ENCODE measurements at regions not wholly inside any gene's neighbourhood (a gene's known extent, or its start where the extent isn't known, plus 50 kb on each side); places are given as distances from the start of the nearest gene placed in this dataset.

DNA sequence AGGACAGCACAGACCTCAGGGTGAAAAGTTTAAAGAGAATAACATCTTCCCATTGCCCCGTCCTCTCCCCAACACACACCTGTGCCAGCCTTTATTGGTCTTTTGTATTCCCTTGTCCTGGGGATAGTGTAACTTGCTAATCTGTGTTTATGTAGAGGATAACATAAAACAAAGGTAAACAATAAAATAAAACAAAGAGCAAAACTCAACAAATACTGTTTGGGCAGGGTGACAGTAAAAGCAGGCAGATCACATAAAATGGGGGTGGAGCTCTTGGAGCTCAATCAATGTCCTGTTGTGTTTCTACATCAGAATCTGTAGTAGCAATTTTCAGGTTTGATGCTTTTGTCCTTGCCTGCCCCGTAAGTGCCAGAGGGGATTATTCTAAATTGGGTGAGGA, 1939.7 kb downstream of the TP53TG3F start:
- ATAC-seq, result no peak

- ATAC-seq, result no peak
Measured at GRCh38 chr16:35404273-35404672, 1944.9 kb downstream of the TP53TG3F start.

DNA sequence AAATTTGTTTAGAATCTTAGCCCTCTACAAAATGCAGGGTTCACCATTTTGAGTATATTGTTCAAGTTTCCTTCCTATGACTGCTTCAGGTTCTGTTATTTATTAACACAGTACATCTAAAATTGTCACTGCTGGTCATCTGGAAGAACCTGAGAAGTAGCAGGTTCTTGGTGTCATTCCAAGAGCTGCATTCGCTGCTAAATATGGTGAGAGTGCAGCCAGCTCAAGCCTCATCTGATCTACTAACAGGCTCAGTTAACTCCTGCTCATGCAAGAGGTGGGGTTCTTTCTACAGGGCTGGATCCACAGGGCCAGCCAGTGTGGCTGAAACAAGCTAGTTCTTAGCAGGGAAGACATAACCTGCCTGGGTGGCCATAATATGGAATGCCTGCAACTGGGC, 1946.1 kb downstream of the TP53TG3F start:
- ATAC-seq, result no peak

DNA sequence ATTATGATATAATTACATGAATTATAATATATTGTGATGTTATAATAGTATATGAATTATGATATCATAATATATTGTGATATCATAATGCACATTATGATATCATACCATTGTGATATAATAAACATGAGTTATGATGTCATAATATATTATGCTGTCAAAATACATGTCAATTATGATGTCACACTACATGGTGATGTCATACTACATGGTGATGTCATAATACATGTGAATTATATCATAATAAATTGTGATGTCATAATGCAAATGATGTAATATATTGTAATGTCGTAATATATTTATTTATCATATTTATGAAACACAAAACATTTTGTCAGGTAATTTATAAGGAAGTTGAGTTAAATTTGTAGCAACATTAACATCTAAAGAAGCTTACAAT, 1950.1 kb downstream of the TP53TG3F start:
- ATAC-seq, result no peak

DNA sequence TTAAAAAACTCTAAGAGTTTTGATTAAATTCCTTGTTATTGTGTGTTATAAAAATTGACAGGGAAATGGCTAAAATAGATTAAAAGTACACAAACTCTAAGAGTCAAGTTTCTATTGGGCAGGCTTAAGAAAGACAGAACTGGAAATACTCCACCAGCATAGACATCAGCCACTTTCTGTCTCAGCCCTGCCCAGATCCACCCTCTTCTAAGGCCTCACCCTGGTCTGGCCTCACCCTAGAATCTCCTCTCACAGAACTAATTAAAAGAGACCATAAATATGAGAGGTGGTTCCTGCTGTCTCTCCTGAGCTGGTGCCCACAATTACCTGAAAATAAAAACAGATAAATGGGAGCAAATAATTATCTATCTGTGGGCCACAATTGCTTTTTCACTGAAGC, 1951.0 kb downstream of the TP53TG3F start:
- no peak for ATAC-seq

DNA sequence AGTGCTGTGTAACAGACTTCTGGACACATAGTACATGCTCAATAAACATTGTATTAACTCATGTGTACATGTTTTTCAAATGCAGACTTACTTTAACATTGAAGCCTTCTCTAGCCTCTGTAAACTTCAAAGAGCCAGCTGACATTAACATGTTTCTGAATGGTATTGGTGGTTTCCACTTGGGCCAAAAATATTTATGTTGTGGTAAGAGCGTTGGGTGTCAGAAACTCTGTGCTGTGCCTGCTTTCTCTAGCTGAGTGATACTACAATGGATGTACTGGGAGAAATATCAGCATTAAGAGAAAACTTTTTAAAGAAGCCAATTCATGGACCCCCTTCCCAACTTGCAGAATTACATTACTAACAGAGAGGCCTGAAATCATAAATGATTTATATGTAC, 1951.7 kb downstream of the TP53TG3F start:
- ATAC-seq, result no peak

DNA sequence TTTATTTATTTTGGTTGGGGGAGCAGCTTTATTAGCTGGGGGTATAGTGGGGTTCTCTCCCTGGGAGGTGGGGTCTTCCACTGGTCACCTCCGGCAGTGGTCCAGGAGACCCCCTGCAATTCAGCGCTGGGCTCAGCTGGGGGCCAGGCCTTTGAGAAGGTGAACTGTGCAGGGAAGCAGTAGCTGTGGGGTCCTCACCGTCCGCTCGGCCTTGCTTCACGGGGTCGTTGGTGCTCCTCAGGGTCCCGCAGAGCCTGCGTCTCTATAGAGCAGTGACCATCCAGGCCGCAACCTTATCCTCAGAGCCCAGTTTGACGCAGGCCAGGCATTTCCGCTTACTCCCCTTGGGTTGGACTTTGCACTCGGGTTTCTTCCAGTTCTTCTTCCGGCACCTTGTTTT, 1954.7 kb downstream of the TP53TG3F start:
- no peak for ATAC-seq

DNA sequence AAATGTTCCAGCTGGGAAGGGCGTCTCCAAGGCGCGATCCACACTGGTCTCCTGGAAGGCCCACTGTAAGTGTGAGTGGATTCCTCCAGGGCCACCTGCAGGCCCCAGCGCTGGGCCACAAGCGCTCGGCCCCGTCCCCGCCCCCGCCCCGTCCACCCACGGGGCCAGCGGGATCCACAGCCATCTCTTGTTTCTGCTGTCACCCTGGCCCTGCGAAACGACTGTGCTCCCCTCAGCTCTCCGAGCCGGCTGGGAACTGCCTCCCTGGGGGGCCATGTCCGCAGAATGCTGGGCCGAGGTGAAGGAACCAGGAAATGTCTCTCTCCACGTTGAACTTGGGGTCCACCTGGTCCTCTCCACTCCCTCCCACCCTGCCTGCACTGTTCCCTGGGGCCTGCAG, 1955.2 kb downstream of the TP53TG3F start:
- no peak for ATAC-seq

DNA sequence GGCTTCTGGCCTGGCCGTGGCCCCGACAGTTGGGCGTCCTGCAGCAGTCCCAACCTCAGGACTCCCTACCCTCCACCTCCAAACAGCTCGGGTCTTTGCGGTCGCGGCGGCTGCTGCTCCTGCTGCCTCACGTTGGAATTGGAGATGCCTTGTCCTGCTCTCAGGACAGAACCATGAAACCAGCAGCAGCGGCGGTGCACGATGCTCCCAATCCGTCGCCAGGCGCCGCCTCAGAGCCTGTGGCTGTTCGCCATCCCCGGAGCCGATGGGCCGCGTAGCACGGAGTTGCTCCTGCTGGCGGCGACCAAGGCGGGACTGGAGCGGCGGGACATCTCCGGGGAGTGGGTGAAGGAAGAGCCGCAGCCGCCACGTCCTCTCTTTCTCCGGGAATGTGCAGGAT, 1965.9 kb downstream of the TP53TG3F start:
- ATAC-seq, result no peak

GRCh38 chr16:35431829-35432663, 1972.6 kb downstream of the TP53TG3F start:
- peak; percentile 43 for ATAC-seq

DNA sequence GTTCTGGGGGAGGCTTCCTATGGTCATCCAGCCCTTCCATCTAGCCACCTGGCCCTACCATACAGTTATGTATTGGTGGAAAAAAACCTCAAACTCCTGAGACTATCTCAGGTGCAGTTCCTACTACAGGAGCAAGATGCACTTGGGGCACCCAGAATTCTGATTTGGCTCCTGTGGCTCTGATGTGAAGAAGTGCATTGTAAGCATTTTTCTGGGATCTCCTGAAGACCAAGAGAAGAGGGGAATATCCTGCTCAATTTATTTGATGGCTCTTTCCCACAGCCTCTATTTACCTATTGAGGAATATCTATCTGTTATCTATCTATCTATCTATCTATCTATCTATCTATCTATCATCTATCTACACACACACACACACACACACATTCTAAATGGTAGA, 1981.5 kb downstream of the TP53TG3F start:
- ATAC-seq, result no peak

- no peak for ATAC-seq
Measured at GRCh38 chr16:35447010-35447558, 1987.7 kb downstream of the TP53TG3F start.

DNA sequence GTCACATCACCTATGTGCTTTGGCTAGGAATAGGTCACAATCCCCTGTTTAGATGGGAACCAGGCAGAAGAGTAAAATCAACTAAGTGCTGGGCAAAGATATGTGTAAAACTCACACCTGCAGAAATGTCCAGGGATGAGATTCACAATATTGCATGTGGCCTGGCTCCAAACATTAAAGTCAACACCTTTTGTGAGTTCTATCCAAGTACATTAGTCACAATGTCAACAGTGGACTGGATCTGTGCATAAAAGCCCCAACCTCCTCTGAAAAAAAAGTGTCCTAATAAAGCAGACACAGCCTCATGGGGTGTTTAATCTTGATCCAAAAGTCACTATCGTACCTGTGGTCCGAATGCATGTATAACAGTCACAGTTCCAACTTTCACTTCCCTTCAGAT, 1990.3 kb downstream of the TP53TG3F start:
- ATAC-seq, result no peak

DNA sequence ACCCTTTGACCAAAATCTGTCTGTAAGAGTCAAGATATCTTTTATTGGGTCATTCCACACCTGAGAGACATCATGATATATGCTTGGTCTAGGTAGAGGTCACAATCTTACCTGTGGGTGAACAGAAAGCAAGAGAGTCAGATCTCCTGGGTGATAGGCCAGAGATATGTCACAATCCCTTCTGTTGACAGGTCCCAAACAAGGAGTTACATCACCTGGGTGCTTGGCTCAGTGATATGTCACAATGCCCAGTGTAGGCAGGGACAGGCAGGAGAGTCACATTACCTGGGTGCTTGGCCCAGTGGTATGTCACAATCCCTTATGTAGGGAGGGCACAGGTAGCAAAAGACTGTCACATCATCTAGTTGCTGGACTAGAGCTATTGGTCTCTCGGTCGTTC, 1991.2 kb downstream of the TP53TG3F start:
- no peak for ATAC-seq

DNA sequence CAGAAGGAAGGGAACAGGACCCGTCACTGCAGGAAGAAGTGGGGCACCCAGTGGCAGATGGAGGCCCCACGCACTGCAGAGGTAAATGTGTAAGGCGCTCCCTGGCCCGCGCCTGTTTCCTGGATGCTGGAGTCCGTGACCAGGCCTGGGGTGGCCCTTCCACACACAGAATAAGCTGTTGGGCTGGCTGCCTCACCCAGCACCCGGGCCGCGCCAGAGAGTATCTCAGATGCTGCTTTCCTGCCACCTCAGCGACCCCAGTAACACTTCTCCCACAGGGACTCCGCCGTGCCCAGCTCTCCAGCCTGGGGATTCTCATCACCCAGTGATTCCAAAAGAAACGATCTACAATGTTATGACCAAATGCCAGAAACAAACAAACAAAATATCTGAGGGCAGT, 1993.1 kb downstream of the TP53TG3F start:
- ATAC-seq, result no peak

GRCh38 chr16:35463358-35463757, 2003.9 kb downstream of the TP53TG3F start:
- ATAC-seq, result no peak

- ATAC-seq, result no peak
Measured at GRCh38 chr16:35480361-35480760, 2020.9 kb downstream of the TP53TG3F start.

DNA sequence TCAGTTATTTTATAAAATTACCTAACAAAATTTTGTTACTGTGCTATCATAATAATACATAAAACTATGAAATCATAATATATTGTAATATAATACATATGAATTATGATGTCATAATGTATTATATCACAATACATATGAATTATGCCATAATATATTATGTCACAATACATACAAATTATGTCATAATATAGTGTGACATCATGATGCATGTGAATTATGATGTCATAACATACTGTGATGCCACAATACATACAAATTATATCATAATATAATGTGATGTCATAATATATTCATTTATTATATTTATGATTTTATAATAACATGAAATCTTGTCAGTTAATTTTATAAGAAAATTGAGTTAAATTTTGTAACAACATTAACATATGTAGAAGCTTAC, 2021.6 kb downstream of the TP53TG3F start:
- ATAC-seq, result no peak

DNA sequence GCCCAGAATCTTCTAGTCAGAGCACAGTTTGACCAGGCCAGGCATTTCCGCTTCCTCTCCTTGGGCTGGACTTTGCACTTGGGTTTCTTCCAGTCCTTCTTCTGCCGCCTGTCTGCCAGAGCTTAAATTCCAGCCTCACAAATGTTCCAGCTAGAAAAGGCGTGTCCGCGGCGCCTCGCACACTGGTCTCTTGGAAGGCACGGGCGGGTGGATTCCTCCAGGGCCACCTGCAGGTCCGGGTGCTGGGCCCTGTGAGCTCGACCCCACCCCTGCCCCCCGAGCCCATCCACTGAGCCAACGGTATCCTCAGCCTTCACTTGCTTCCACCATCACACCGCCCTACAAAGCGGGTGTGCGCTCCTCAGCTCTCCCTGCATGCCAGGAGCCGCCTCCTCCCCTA, 2026.5 kb downstream of the TP53TG3F start:
- no peak for ATAC-seq

- ATAC-seq, result no peak
Measured at GRCh38 chr16:35492225-35492624, 2032.8 kb downstream of the TP53TG3F start.

GRCh38 chr16:35497399-35497798, 2038.0 kb downstream of the TP53TG3F start:
- no peak for ATAC-seq

- ATAC-seq, result no peak
Measured at GRCh38 chr16:35506018-35506897, 2046.8 kb downstream of the TP53TG3F start.

DNA sequence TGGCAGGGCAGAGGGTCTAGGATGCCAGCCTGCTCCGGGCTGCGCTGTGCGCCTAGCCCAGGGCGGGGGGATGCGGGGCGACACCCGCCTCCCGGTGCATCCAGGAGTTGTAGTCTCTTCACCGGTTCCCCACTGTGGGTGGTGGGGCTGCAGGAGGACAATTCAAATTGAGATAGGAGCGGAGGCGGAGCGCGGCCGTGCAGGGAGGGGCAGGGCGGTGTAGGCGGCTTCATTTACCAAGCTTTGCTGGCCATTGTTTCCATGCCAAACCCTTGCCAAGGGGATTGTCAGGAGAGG, 2047.4 kb downstream of the TP53TG3F start:
- ATAC-seq, result no peak

DNA sequence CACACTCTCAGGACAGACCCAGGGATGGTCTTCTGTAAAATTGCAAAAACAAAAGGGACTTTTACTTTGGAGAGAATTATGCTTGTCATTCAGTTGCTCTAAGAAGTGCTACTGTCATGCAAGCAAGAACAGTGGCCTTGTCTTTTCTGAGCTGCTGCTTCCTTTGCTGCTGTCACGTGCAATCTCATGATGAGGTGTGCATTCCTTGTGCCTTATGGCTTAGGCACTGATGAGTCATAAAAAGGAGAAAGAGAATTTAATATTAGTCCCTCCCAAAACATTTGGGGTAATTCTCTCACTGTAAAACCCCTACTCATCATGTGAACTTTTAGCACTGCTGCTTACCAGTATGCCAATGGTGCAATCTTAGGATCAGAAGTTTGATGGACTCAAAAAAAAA, 2051.3 kb downstream of the TP53TG3F start:
- no peak for ATAC-seq

Measured in esophagus mucosa (tissue), 1 donor.